ENCODE measurements at regions not wholly inside any gene's neighbourhood (a gene's known extent, or its start where the extent isn't known, plus 50 kb on each side); places are given as distances from the start of the nearest gene placed in this dataset.

DNA sequence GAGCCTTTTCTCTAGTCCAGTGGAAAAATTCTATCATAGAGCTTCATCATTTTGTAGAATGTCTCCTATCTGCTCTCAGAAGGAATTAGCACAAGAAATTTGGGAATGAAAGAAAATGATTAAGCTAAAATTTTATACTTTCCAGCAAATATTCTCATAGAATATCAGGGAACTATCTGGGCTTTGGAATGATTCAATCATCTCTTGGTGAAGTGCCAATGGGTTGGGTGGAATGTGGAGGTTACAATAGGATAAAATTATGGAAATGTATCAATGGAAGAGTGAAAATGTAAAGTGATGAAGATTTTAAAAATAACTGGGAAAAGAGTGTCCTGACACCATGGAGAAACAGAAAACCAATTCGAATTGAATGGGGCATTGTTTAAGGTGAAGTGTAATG is 119.0 kb upstream of the MID1 start:
- 0% methylated on average over 1 of the region's 1 CpG for WGBS (ENCODE audit: insufficient coverage, insufficient replicate concordance, low lambda C conversion rate, missing lambda C conversion rate)
- ChIA-PET POLR2A (no interaction called here), SMC1A (ENCODE audit: uncharacterized antibody, unreplicated experiment) (no interaction called here), CTCF (no interaction called here), RAD21 (ENCODE audit: unreplicated experiment) (no interaction called here)
- DNase-seq (ENCODE audit: low read depth, low spot score) = no peak
- Histone ChIP-seq H3K27me3 (replicated peaks in 1 of 2; ENCODE audit: control insufficient read depth in 2 of 2, insufficient read depth in 2 of 2, low read length in 1 of 2) (no peaks in the 10 kb centered on the region), H3K4me3 (no peak overlapping the region), H3K4me1 (ENCODE audit: control insufficient read depth, insufficient read depth, low read length) (no peaks in the 10 kb centered on the region), H2AFZ (ENCODE audit: control insufficient read depth, low read depth, low read length) (no peak overlapping the region), H3K9me3 (replicated peaks; ENCODE audit: control insufficient read depth, insufficient read depth, low read length) (no peaks in the 10 kb centered on the region), H3K9ac (ENCODE audit: control insufficient read depth, insufficient read depth, low read length) (no peak overlapping the region), H3K4me2 (ENCODE audit: control insufficient read depth, insufficient read depth) (no peak overlapping the region), H3K27ac (ENCODE audit: control insufficient read depth, insufficient read depth) (no peak overlapping the region), H3K79me2 (ENCODE audit: control insufficient read depth, insufficient read depth, low read length) (no peaks in the 10 kb centered on the region), H4K20me1 (ENCODE audit: control insufficient read depth, insufficient read depth) (no peaks in the 10 kb centered on the region), H3K36me3 (ENCODE audit: control insufficient read depth in 2 of 2, insufficient read depth in 2 of 2, low read length in 1 of 2) (no peaks in the 10 kb centered on the region)
- FAIRE-seq = no peak
- TF ChIP-seq NR2C2 (IDR thresholded peaks at IDR 0.05; ENCODE audit: borderline replicate concordance, control insufficient read depth, insufficient read length, low read depth) = no peak
- no peak for TF ChIP-seq EGR1 (IDR thresholded peaks at IDR 0.05; ENCODE audit: borderline replicate concordance in 1 of 2, low read depth in 2 of 2, low read length in 2 of 2)
- TF ChIP-seq, protein P1, sequence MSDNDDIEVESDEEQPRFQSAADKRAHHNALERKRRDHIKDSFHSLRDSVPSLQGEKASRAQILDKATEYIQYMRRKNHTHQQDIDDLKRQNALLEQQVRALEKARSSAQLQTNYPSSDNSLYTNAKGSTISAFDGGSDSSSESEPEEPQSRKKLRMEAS (IDR thresholded peaks at IDR 0.05; ENCODE audit: low read depth, low read length) = no peak
- no TSS peak for BruUV-seq (replicated peaks)
- no peak for ATAC-seq
- in situ Hi-C loops (cut with MboI) (no loop called here), intact Hi-C loops (cut with micrococcal nuclease; ENCODE audit: unreplicated experiment) (no loop called here)

DNA sequence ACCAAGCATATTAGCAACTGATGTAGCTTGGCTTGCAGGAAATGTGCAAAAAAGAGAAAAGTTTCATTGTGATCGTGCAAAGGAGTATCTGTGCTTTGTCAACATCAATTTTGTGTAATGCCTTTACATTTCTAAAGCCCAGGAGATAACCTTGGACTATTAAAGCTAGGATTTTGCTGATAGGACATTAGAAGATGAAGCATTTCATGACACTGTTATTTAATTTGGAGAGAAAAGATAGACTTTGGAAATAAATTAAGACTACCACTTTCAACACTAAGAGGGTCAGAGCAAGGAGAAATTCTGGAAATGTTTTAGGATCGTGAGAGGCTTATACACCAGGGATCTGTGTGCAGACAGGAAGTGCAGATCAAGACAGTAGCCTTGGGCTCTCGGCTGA is 120.6 kb upstream of the MID1 start:
- H3K27ac ChIP-seq (ENCODE audit: control insufficient read depth, insufficient read depth) = no peak overlapping the region
- DNase-seq (ENCODE audit: low read depth, low spot score) (no peak), FAIRE-seq (no peak), ATAC-seq (no peak)
- 10% methylated on average over 3 of the region's 3 CpGs for WGBS (ENCODE audit: insufficient coverage, insufficient replicate concordance, low lambda C conversion rate, missing lambda C conversion rate)
- H3K27me3 ChIP-seq (replicated peaks in 1 of 2; ENCODE audit: control insufficient read depth in 2 of 2, insufficient read depth in 2 of 2, low read length in 1 of 2) = no peaks in the 10 kb centered on the region
- no peaks in the 10 kb centered on the region for H3K79me2 ChIP-seq (ENCODE audit: control insufficient read depth, insufficient read depth, low read length)
- in situ Hi-C loops (cut with MboI) (no loop called here), intact Hi-C loops (cut with micrococcal nuclease; ENCODE audit: unreplicated experiment) (no loop called here)
- H3K4me1 ChIP-seq (ENCODE audit: control insufficient read depth, insufficient read depth, low read length) = no peaks in the 10 kb centered on the region
- ChIA-PET SMC1A (ENCODE audit: uncharacterized antibody, unreplicated experiment) (interaction anchor here (1.4 kb wide), 1 partner anchor 9 kb away, joined by 4 read pairs; no protein-coding TSS in a partner anchor), RAD21 (ENCODE audit: unreplicated experiment) (no interaction called here), CTCF (no interaction called here), POLR2A (no interaction called here)
- H3K9ac ChIP-seq (ENCODE audit: control insufficient read depth, insufficient read depth, low read length) = no peak overlapping the region
- H3K4me2 ChIP-seq (ENCODE audit: control insufficient read depth, insufficient read depth) = no peak overlapping the region
- H4K20me1 ChIP-seq (ENCODE audit: control insufficient read depth, insufficient read depth) = no peaks in the 10 kb centered on the region
- H3K36me3 ChIP-seq (ENCODE audit: control insufficient read depth in 2 of 2, insufficient read depth in 2 of 2, low read length in 1 of 2) = no peaks in the 10 kb centered on the region
- H2AFZ ChIP-seq (ENCODE audit: control insufficient read depth, low read depth, low read length) = no peak overlapping the region
- H3K4me3 ChIP-seq = no peak overlapping the region
- no peaks in the 10 kb centered on the region for H3K9me3 ChIP-seq (replicated peaks; ENCODE audit: control insufficient read depth, insufficient read depth, low read length)
- BruUV-seq (replicated peaks) = no TSS peak
- TF ChIP-seq, protein P2, sequence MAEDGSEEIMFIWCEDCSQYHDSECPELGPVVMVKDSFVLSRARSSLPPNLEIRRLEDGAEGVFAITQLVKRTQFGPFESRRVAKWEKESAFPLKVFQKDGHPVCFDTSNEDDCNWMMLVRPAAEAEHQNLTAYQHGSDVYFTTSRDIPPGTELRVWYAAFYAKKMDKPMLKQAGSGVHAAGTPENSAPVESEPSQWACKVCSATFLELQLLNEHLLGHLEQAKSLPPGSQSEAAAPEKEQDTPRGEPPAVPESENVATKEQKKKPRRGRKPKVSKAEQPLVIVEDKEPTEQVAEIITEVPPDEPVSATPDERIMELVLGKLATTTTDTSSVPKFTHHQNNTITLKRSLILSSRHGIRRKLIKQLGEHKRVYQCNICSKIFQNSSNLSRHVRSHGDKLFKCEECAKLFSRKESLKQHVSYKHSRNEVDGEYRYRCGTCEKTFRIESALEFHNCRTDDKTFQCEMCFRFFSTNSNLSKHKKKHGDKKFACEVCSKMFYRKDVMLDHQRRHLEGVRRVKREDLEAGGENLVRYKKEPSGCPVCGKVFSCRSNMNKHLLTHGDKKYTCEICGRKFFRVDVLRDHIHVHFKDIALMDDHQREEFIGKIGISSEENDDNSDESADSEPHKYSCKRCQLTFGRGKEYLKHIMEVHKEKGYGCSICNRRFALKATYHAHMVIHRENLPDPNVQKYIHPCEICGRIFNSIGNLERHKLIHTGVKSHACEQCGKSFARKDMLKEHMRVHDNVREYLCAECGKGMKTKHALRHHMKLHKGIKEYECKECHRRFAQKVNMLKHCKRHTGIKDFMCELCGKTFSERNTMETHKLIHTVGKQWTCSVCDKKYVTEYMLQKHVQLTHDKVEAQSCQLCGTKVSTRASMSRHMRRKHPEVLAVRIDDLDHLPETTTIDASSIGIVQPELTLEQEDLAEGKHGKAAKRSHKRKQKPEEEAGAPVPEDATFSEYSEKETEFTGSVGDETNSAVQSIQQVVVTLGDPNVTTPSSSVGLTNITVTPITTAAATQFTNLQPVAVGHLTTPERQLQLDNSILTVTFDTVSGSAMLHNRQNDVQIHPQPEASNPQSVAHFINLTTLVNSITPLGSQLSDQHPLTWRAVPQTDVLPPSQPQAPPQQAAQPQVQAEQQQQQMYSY (CRISPR knock-in tag; IDR thresholded peaks at IDR 0.05) = no peak
- TF ChIP-seq RB1 (IDR thresholded peaks at IDR 0.05; ENCODE audit: borderline replicate concordance) = no peak
- TF ChIP-seq, protein P3, sequence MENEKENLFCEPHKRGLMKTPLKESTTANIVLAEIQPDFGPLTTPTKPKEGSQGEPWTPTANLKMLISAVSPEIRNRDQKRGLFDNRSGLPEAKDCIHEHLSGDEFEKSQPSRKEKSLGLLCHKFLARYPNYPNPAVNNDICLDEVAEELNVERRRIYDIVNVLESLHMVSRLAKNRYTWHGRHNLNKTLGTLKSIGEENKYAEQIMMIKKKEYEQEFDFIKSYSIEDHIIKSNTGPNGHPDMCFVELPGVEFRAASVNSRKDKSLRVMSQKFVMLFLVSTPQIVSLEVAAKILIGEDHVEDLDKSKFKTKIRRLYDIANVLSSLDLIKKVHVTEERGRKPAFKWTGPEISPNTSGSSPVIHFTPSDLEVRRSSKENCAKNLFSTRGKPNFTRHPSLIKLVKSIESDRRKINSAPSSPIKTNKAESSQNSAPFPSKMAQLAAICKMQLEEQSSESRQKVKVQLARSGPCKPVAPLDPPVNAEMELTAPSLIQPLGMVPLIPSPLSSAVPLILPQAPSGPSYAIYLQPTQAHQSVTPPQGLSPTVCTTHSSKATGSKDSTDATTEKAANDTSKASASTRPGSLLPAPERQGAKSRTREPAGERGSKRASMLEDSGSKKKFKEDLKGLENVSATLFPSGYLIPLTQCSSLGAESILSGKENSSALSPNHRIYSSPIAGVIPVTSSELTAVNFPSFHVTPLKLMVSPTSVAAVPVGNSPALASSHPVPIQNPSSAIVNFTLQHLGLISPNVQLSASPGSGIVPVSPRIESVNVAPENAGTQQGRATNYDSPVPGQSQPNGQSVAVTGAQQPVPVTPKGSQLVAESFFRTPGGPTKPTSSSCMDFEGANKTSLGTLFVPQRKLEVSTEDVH (IDR thresholded peaks at IDR 0.05; ENCODE audit: low read depth, partially characterized antibody) = no peak
- no peak for TF ChIP-seq BACH1 (IDR thresholded peaks at IDR 0.05; ENCODE audit: borderline replicate concordance)
- no peak for TF ChIP-seq YBX1 (IDR thresholded peaks at IDR 0.05)
- no peak for TF ChIP-seq TCF7 (IDR thresholded peaks at IDR 0.05; ENCODE audit: borderline replicate concordance)
- no peak for TF ChIP-seq KLF5 (IDR thresholded peaks at IDR 0.05; ENCODE audit: partially characterized antibody)
- no peak for TF ChIP-seq FOXK2 (IDR thresholded peaks at IDR 0.05)
- no peak for TF ChIP-seq NR2C2 (IDR thresholded peaks at IDR 0.05; ENCODE audit: borderline replicate concordance, control insufficient read depth, insufficient read length, low read depth)
- no peak for TF ChIP-seq NRF1 (conservative IDR thresholded peaks at IDR 0.05; ENCODE audit: low read depth, low read length)
